DND-41 (cell line): ENCODE measurements at regions not wholly inside any gene's neighbourhood (a gene's known extent, or its start where the extent isn't known, plus 50 kb on each side); places are given as distances from the start of the nearest gene placed in this dataset.
"Not testable (repeated sequence)": the region's sequence is repeated elsewhere in the genome, so short reads cannot be mapped to it uniquely, and the experiment has no call there.

Experiments
- ATAC-seq: fragments of 200-7000 bp; cut with Tn5 transposase; 3 replicates; pipeline ENCODE4 v1.9.1; 2021; ENCODE audit warnings: low read depth; ENCODE audit not compliant: insufficient read depth
- DNase-seq: peaks from one replicate; pipeline ENCODE4 v3.0.0-alpha.2; 2020
- H2AFZ ChIP-seq: 2 replicates; pipeline ENCODE4 v1.6.0; 2012; ENCODE audit warnings: low read depth, low read length
- H3K27ac ChIP-seq: 2 replicates; pipeline ENCODE4 v1.5.1; 2012; ENCODE audit warnings: low read length, inconsistent platforms
- H3K27me3 ChIP-seq: fragments of 200-600 bp; sonication (generic); 2 replicates; pipeline ENCODE4 v1.6.0; 2012; ENCODE audit warnings: low read length, mild to moderate bottlenecking, inconsistent platforms; ENCODE audit not compliant: insufficient read depth, poor library complexity
- H3K36me3 ChIP-seq: 2 replicates; pipeline ENCODE4 v1.5.1; 2012; ENCODE audit warnings: low read length, inconsistent platforms; ENCODE audit not compliant: insufficient read depth
- H3K4me1 ChIP-seq: 2 replicates; pipeline ENCODE4 v1.5.1; 2012; ENCODE audit warnings: mild to moderate bottlenecking, low read length; ENCODE audit not compliant: insufficient read depth
- H3K4me2 ChIP-seq: 2 replicates; pipeline ENCODE4 v1.6.0; 2012; ENCODE audit warnings: mild to moderate bottlenecking, moderate library complexity, low read length, inconsistent platforms; ENCODE audit not compliant: insufficient read depth
- H3K4me3 ChIP-seq, 2 experiments: fragments of 200-600 bp in 1 of 2; shearing (Covaris generic) in 1 of 2; 2 replicates each; pipeline ENCODE4 v1.5.1; 2012 to 2016; ENCODE audit warnings: inconsistent platforms in 2 of 2, low read length in 2 of 2, mild to moderate bottlenecking in 2 of 2, low read depth in 1 of 2, moderate library complexity in 1 of 2
- H3K79me2 ChIP-seq: 2 replicates; pipeline ENCODE4 v1.6.0; 2012; ENCODE audit warnings: low read length, inconsistent platforms; ENCODE audit not compliant: insufficient read depth
- H3K9ac ChIP-seq: 2 replicates; pipeline ENCODE4 v1.6.0; 2012; ENCODE audit warnings: low read depth, mild to moderate bottlenecking, inconsistent platforms, low read length, moderate library complexity
- H3K9me3 ChIP-seq: 2 replicates; pipeline ENCODE4 v1.5.1; 2012; ENCODE audit warnings: low read length, moderate library complexity, mild to moderate bottlenecking, inconsistent platforms; ENCODE audit not compliant: insufficient read depth, severe bottlenecking
- H4K20me1 ChIP-seq: 2 replicates; pipeline ENCODE4 v1.6.0; 2012; ENCODE audit warnings: low read length; ENCODE audit not compliant: insufficient read depth
- EZH2 ChIP-seq: IDR thresholded peaks from 3 replicates; pipeline ENCODE4 v1.6.1; 2012; ENCODE audit warnings: borderline replicate concordance, low read depth, mild to moderate bottlenecking, moderate library complexity, low read length, inconsistent platforms; ENCODE audit not compliant: severe bottlenecking
- TF ChIP-seq, protein P1 (sequence below): IDR thresholded peaks from 2 replicates; pipeline ENCODE4 v1.5.1; 2012; ENCODE audit warnings: borderline replicate concordance, low read length, moderate library complexity, mild to moderate bottlenecking; ENCODE audit not compliant: poor library complexity, severe bottlenecking; ENCODE audit errors: extremely low read depth

DNA sequence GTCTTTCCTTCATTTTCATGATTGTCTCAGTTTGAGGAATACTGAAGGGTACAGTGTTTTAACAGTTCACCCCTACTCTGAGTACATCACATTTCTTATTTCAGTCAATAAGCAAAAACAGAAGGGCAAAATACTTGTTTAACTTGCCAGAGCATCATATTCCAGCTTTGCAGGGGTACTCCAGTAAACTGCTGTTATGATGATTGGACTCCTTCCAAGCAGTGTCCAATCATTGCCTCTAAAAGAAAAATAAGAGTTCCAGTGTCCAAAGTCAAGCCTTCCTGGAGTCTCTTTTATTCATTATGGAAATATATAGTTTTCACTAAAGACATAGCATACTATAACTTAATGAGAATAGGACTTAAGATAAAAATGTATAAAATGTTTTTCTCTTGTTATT is 105.1 kb downstream of the FANCF start:
- no peak overlapping the region for H3K4me3 ChIP-seq
- no peaks in the 10 kb centered on the region for H3K9me3 ChIP-seq
- DNase-seq = no peak
- H3K9ac ChIP-seq = no peak overlapping the region
- no peak for TF ChIP-seq EZH2
- TF ChIP-seq, protein P1, sequence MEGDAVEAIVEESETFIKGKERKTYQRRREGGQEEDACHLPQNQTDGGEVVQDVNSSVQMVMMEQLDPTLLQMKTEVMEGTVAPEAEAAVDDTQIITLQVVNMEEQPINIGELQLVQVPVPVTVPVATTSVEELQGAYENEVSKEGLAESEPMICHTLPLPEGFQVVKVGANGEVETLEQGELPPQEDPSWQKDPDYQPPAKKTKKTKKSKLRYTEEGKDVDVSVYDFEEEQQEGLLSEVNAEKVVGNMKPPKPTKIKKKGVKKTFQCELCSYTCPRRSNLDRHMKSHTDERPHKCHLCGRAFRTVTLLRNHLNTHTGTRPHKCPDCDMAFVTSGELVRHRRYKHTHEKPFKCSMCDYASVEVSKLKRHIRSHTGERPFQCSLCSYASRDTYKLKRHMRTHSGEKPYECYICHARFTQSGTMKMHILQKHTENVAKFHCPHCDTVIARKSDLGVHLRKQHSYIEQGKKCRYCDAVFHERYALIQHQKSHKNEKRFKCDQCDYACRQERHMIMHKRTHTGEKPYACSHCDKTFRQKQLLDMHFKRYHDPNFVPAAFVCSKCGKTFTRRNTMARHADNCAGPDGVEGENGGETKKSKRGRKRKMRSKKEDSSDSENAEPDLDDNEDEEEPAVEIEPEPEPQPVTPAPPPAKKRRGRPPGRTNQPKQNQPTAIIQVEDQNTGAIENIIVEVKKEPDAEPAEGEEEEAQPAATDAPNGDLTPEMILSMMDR = no peak
- no peaks in the 10 kb centered on the region for H4K20me1 ChIP-seq
- H3K79me2 ChIP-seq = no peaks in the 10 kb centered on the region
- no peak overlapping the region for H3K27ac ChIP-seq
- H3K4me1 ChIP-seq = no peaks in the 10 kb centered on the region
- no peaks in the 10 kb centered on the region for H3K27me3 ChIP-seq
- no peak overlapping the region for H3K4me2 ChIP-seq
- no peak for ATAC-seq
- no peaks in the 10 kb centered on the region for H3K36me3 ChIP-seq
- no peak overlapping the region for H2AFZ ChIP-seq

DNA sequence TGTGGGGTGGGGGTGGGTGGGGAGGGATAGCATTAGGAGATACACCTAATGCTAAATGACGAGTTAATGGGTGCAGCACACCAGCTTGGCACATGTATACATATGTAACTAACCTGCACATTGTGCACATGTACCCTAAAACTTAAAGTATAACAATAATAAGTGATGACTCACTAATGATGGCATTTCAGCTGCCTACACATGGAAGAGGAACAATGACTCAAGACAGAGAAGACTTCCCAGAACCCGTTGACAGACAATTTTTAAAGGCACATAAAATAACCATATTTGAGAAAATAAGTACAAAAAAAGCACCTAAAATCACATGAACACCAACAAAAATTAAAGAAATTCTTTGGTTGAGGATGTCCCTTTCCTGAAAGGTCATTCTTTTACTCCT is 107.3 kb downstream of the FANCF start:
- not testable (repeated sequence) for DNase-seq

DNA sequence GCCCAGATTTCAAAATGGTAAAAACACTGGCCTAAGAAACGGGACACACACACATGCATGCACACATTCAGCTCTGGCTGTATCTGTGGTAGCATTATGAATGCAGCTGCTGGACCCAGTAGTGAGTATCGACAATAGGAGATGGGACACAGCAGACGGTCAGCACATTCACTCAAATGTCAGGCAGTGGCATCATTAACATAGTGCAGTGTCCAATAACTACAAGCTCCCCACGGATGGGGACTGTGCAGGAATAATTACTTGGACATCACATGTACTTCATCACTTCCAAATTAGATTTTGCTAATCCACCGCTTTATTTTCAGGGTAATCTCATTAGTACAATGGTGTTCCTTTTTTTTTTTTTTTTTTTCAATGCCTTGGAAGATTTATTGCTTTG is 109.5 kb downstream of the FANCF start:
- Histone ChIP-seq H3K4me3 (no peak overlapping the region), H3K4me2 (no peak overlapping the region), H3K27me3 (no peaks in the 10 kb centered on the region), H3K27ac (no peak overlapping the region), H3K4me1 (no peaks in the 10 kb centered on the region), H4K20me1 (no peaks in the 10 kb centered on the region), H3K9me3 (no peaks in the 10 kb centered on the region), H3K36me3 (no peaks in the 10 kb centered on the region), H3K9ac (no peak overlapping the region), H3K79me2 (no peaks in the 10 kb centered on the region), H2AFZ (no peak overlapping the region)
- TF ChIP-seq, protein P1 = no peak
- no peak for TF ChIP-seq EZH2
- ATAC-seq (no peak), DNase-seq (no peak)

More for the DNA sequence above, 107.3 kb downstream of the FANCF start:
- H3K4me2 ChIP-seq, H3K9me3 ChIP-seq, H3K27ac ChIP-seq, H3K79me2 ChIP-seq, H2AFZ ChIP-seq, H3K4me3 ChIP-seq, H3K36me3 ChIP-seq, H3K9ac ChIP-seq, H3K27me3 ChIP-seq, H4K20me1 ChIP-seq, H3K4me1 ChIP-seq, ATAC-seq: not testable (repeated sequence)

DNA sequence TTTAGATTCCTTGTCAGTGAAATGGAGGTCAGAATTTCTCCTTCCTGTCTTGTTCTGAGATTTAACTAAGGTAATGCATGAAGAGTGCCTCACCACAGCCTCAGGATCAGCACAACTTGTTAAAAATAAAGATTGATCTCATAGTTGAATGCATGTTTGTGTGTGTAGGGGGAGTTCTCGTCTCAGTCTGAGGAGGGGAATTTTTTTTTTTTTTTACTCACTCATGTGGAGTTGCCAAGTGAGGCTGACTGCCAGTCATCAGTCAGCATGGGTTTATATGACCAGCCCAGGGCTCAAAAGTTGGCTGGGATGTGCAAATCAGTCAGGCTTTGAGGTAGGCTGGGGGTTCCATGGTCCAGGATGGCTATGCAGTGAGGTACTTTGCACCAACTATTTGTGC is 113.2 kb downstream of the FANCF start:
- H3K4me2 ChIP-seq = no peak overlapping the region
- H3K27me3 ChIP-seq = no peaks in the 10 kb centered on the region
- no peak for TF ChIP-seq EZH2
- TF ChIP-seq, protein P1 = no peak
- H2AFZ ChIP-seq = no peak overlapping the region
- H4K20me1 ChIP-seq = no peaks in the 10 kb centered on the region
- ATAC-seq = no peak
- no peak for DNase-seq
- no peak overlapping the region for H3K27ac ChIP-seq
- no peaks in the 10 kb centered on the region for H3K79me2 ChIP-seq
- no peak overlapping the region for H3K9ac ChIP-seq
- no peaks in the 10 kb centered on the region for H3K4me1 ChIP-seq
- no peaks in the 10 kb centered on the region for H3K36me3 ChIP-seq
- H3K9me3 ChIP-seq = no peaks in the 10 kb centered on the region
- H3K4me3 ChIP-seq = no peak overlapping the region
